Natural killer cell treated with Interleukin-12 subunit alpha and Interleukin-12 subunit beta and Interleukin-15 and Interleukin-18, amount 100 ng/mL, for 72 hours (primary cell): ENCODE measurements at regions not wholly inside any gene's neighbourhood (a gene's known extent, or its start where the extent isn't known, plus 50 kb on each side); places are given as distances from the start of the nearest gene placed in this dataset.

ENCODE experiments used
- ATAC-seq, 2 donors: fragments of 150-1000 bp; cut with Tn5 transposase in 1 of 2; sonication (Bioruptor Pico), chemical (Tn5 transposase) in 1 of 2; 2 replicates each; pipeline ENCODE4 v1.10.0; 2021
- DNase-seq: peaks from one replicate; pipeline ENCODE4 v3.0.0; 2022; ENCODE audit warnings: low spot score
- H3K27ac Mint-ChIP-seq, 2 donors: 1 replicate in 1 of 2; 2 replicates in 1 of 2; pipeline ENCODE4 v1.8.0; 2022; ENCODE audit warnings: mixed read lengths in 2 of 2, mild to moderate bottlenecking in 1 of 2, moderate library complexity in 1 of 2
- H3K27me3 Mint-ChIP-seq, 2 donors: 1 replicate in 1 of 2; 2 replicates in 1 of 2; pipeline ENCODE4 v1.8.0; 2022; ENCODE audit warnings: mixed read lengths in 2 of 2
- H3K36me3 Mint-ChIP-seq: one replicate; pipeline ENCODE4 v1.8.0; 2022; ENCODE audit warnings: mixed read lengths
- H3K4me1 Mint-ChIP-seq, 2 donors: 1 replicate in 1 of 2; 2 replicates in 1 of 2; pipeline ENCODE4 v1.8.0; 2022; ENCODE audit warnings: low read depth in 2 of 2, mixed read lengths in 2 of 2, mild to moderate bottlenecking in 1 of 2
- H3K4me3 Mint-ChIP-seq: one replicate; pipeline ENCODE4 v1.8.0; 2022; ENCODE audit warnings: mixed read lengths
- H3K9me3 Mint-ChIP-seq: 2 replicates; pipeline ENCODE4 v1.8.0; 2022; ENCODE audit warnings: mixed read lengths

DNA sequence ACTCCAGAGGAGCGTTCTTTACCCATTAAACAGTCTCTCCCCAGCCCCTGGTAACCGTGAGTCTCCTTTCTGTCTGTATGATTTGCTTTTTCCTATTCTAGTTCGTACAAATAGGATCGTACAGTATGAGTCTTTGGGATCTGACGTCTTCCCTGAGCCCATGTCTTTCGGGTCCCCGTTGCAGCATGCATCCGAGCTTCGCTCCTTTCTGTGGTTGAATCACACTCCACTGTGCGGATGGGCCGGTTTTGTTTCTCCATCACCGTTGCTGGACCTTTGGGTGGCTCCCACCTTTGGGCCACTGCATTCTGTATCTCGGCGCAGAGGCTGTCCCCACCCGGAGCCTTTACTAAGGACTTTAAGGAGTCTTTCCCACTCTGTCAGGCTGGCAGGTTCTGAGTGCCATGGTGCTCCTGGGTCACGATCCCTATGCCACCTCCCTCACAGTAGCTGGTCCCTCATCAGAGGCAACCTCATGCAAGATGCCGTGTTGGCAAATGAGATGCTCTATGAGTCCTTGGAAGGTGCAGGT lies 145.7 kb upstream of the COL5A1 start:
- no peaks in the 10 kb centered on the region for H3K36me3 Mint-ChIP-seq

GRCh38 chr9:134496413-134497282 lies 145.0 kb upstream of the COL5A1 start:
- Mint-ChIP-seq H3K4me3 (no peak overlapping the region), H3K27me3 (peaks cover 0 to 11% of the 10 kb centered on the region in 2 donors), H3K27ac (no peak overlapping the region), H3K4me1 (no peaks in the 10 kb centered on the region), H3K36me3 (no peaks in the 10 kb centered on the region), H3K9me3 (no peaks in the 10 kb centered on the region)
- DNase-seq, result peak; percentile 51
- ATAC-seq, result peak in 1 of 2 donors; percentile 20

More for the DNA sequence above, 145.7 kb upstream of the COL5A1 start:
- H3K27me3 Mint-ChIP-seq, result peaks cover 0 to 10% of the 10 kb centered on the region in 2 donors
- no peaks in the 10 kb centered on the region for H3K4me1 Mint-ChIP-seq
- no peak for ATAC-seq
- no peak overlapping the region for H3K4me3 Mint-ChIP-seq
- DNase-seq, result peak; percentile 58
- H3K27ac Mint-ChIP-seq, result no peak overlapping the region
- H3K9me3 Mint-ChIP-seq, result no peaks in the 10 kb centered on the region

- Mint-ChIP-seq H3K27me3 (peaks cover 0 to 15% of the 10 kb centered on the region in 2 donors), H3K4me3 (no peak overlapping the region), H3K27ac (no peak overlapping the region), H3K9me3 (no peaks in the 10 kb centered on the region), H3K4me1 (no peaks in the 10 kb centered on the region), H3K36me3 (no peaks in the 10 kb centered on the region)
- ATAC-seq (no peak), DNase-seq (peak; percentile 31)
Measured at GRCh38 chr9:134497283-134497860, 144.2 kb upstream of the COL5A1 start.

GRCh38 chr9:134498814-134499166 lies 142.8 kb upstream of the COL5A1 start:
- peaks cover 0 to 11% of the 10 kb centered on the region in 2 donors for H3K27me3 Mint-ChIP-seq
- ATAC-seq (no peak), DNase-seq (no peak)
- no peaks in the 10 kb centered on the region for H3K9me3 Mint-ChIP-seq
- H3K4me3 Mint-ChIP-seq, result no peak overlapping the region
- H3K27ac Mint-ChIP-seq, result no peak overlapping the region
- no peaks in the 10 kb centered on the region for H3K4me1 Mint-ChIP-seq
- no peaks in the 10 kb centered on the region for H3K36me3 Mint-ChIP-seq

DNA sequence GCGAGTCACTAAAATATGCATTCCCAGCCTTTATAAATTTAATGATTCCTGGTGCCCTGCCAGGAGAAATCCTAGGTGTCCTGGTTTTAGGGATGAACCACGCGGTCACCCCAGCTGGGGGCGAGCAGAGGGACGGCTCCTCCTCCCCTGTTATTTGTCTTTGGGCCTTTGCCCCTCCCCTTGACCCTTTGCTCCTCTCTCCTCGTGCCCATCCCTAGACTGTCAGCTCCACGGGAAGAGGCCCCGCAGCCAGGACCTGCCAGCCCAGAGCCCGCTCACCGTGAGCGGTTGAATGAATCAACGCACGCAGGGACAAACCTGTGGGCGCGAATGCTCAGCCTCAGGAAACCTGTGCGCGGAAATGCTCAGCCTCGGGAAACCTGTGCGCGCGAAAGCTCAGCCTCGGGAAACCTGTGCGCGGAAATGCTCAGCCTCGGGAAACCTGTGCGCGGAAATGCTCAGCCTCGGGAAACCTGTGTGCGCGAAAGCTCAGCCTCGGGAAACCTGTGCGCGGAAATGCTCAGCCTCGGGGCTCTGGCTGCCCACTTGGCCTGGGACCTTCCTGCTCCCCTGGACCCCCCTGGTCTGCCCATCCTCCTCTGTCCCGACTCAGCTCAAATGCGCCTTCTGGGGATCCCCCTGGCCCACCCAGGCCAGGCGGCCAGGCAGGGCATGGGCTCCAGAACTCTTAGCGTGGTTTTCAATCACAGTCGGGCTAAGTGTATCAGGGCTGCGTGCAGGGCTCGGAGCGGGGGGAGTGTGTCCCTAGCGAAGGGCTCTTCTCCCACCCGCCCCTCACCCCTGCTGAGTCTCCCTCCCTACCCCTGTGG lies 140.5 kb upstream of the COL5A1 start:
- Mint-ChIP-seq H3K4me3 (no peak overlapping the region), H3K9me3 (no peaks in the 10 kb centered on the region), H3K4me1 (no peaks in the 10 kb centered on the region), H3K36me3 (no peaks in the 10 kb centered on the region), H3K27ac (no peak overlapping the region), H3K27me3 (peaks cover 0 to 7% of the 10 kb centered on the region in 2 donors)
- peak in 1 of 2 donors; percentile 15 for ATAC-seq
- DNase-seq, result peak; percentile 44

DNA sequence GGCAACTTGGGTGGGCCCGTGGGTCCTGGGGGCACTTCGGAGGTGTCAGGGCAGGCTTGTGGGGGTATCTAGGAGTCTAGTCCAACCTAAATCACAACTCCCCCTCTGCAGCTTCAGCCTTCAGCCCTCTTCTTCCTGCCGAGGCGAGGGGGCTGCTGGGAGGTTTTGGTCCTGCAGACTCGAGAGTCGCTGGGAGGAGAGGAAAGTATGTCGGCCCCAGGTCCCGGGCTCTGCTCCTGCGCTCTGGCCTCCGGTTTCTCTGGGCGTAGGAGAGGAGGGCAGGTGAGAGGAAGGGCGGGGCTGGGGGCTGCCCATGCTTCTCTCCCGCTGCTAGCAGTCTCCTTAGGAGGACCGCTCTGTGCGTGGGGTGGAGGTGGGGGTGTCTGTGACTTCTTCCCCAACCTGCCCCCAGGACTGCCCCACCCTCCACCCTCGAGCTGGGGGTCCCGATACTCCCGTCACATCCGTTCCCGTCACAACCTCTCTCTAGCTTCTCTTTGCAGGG lies 139.8 kb upstream of the COL5A1 start:
- H3K27ac Mint-ChIP-seq, result no peak overlapping the region
- DNase-seq, result peak; percentile 40

GRCh38 chr9:134502266-134502791 lies 139.3 kb upstream of the COL5A1 start:
- Mint-ChIP-seq H3K27me3 (peaks cover 0 to 7% of the 10 kb centered on the region in 2 donors), H3K36me3 (no peaks in the 10 kb centered on the region), H3K9me3 (no peaks in the 10 kb centered on the region), H3K27ac (no peak overlapping the region), H3K4me3 (no peak overlapping the region), H3K4me1 (no peaks in the 10 kb centered on the region)
- DNase-seq (peak; percentile 49), ATAC-seq (peak in 1 of 2 donors; percentile 41)

More for the DNA sequence above, 139.8 kb upstream of the COL5A1 start:
- Mint-ChIP-seq H3K9me3 (no peaks in the 10 kb centered on the region), H3K4me3 (no peak overlapping the region), H3K4me1 (no peaks in the 10 kb centered on the region), H3K36me3 (no peaks in the 10 kb centered on the region), H3K27me3 (peaks cover 0 to 7% of the 10 kb centered on the region in 2 donors)
- ATAC-seq, result no peak

DNA sequence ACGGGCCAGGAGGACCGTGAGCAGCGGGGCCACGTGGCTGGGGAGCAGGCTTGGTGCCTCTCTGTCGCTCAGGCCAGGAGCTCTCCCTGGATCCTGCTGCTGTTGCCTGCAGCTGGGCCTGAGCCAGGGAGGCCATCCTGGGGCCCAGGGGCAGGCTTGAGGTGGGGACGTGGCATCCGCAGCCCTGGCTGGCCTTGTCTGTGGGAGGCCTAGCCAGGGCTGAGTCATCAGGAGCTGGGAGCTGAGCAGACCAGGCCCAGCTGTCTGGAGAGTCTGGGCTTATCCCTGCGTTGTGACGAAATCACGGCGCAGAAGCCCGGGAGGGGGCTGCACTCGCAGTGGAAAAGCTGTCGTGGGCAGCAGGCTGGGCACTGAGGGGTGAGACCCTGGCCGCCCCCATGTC lies 138.8 kb upstream of the COL5A1 start:
- DNase-seq (peak; percentile 54), ATAC-seq (peak in 1 of 2 donors; percentile 31)
- Mint-ChIP-seq H3K27ac (no peak overlapping the region), H3K36me3 (no peaks in the 10 kb centered on the region), H3K4me1 (no peaks in the 10 kb centered on the region), H3K27me3 (peaks cover 0 to 7% of the 10 kb centered on the region in 2 donors), H3K9me3 (no peaks in the 10 kb centered on the region), H3K4me3 (no peak overlapping the region)

- no peaks in the 10 kb centered on the region for H3K4me1 Mint-ChIP-seq
- DNase-seq, result peak; percentile 12
- peaks cover 0 to 11% of the 10 kb centered on the region in 2 donors for H3K27me3 Mint-ChIP-seq
Measured at GRCh38 chr9:134503301-134504105, 138.1 kb upstream of the COL5A1 start.

GRCh38 chr9:134504106-134504385 lies 137.6 kb upstream of the COL5A1 start:
- H3K4me1 Mint-ChIP-seq, result no peaks in the 10 kb centered on the region
- peak; percentile 31 for DNase-seq
- H3K27me3 Mint-ChIP-seq, result peaks cover 4 to 11% of the 10 kb centered on the region in 2 donors
- no peaks in the 10 kb centered on the region for H3K9me3 Mint-ChIP-seq
- ATAC-seq, result no peak
- no peaks in the 10 kb centered on the region for H3K36me3 Mint-ChIP-seq
- H3K27ac Mint-ChIP-seq, result no peak overlapping the region
- H3K4me3 Mint-ChIP-seq, result no peak overlapping the region

More at GRCh38 chr9:134503301-134504105, 138.1 kb upstream of the COL5A1 start:
- no peak overlapping the region for H3K27ac Mint-ChIP-seq
- no peaks in the 10 kb centered on the region for H3K9me3 Mint-ChIP-seq
- no peak overlapping the region for H3K4me3 Mint-ChIP-seq
- ATAC-seq, result peak in 1 of 2 donors; percentile 43
- no peaks in the 10 kb centered on the region for H3K36me3 Mint-ChIP-seq

DNA sequence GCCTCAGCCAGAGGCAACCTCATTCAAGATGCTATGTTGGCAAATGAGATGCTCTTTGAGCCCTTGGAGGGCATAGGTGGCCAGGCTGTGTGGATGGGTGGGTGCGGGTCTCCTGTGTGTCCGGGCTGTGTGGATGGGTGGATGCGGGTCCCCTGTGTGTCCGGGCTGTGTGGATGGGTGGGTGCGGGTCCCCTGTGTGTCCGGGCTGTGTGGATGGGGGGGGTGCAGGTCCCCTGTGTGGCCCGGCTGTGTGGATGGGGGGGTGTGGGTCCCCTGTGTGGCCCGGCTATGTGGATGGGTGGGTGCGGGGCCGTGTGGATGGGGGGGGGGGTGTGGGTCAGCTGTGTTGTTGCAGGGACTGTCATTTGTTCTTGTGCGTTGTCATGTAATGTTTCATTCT lies 136.6 kb upstream of the COL5A1 start:
- peak; percentile 44 for DNase-seq
- Mint-ChIP-seq H3K9me3 (no peaks in the 10 kb centered on the region), H3K27ac (no peak overlapping the region), H3K4me3 (no peak overlapping the region), H3K4me1 (no peaks in the 10 kb centered on the region), H3K27me3 (peaks cover 14 to 17% of the 10 kb centered on the region in 2 donors), H3K36me3 (no peaks in the 10 kb centered on the region)
- no peak for ATAC-seq

DNA sequence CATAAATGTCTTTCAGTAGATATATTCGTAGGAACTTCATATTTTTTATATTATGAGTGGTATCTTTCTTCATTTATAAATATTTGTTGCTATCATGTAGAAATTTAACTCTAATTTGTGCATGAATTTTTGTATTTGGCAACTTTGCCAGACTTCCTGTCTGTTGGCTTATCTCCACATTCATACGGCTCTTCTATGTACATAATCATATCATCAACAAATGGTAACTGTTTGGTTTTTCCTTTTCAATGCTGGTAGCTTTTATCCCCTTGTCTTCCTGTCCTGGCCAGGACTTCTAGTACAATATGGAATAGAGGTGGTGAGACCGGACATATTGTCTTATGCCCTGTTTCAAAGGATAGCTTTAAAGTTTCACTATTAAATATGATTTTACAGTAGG lies 132.3 kb upstream of the COL5A1 start:
- Mint-ChIP-seq H3K4me3 (no peak overlapping the region), H3K9me3 (no peaks in the 10 kb centered on the region), H3K36me3 (no peaks in the 10 kb centered on the region), H3K4me1 (no peaks in the 10 kb centered on the region), H3K27me3 (peaks cover 14 to 33% of the 10 kb centered on the region in 2 donors), H3K27ac (no peak overlapping the region)
- DNase-seq (no peak), ATAC-seq (no peak)

DNA sequence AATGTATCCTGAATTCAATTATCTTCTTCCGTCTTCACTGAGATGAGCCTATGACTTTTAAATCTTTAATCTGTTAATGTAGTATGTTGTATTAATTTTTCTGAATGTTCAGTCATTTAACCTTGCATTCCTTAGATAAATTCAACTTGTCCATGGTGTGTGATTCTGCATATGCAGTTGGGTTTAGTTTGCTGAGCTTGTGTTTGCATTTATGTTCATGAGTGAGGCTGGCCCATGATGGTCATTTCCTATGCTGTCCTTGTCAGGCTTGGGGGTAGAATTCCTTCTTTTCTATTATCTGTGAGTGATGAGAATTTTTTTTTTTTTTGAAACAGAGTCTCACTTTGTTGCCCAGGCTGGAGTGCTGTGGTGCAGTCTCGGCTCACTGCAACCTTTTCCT lies 131.8 kb upstream of the COL5A1 start:
- no peak overlapping the region for H3K4me3 Mint-ChIP-seq
- no peaks in the 10 kb centered on the region for H3K36me3 Mint-ChIP-seq
- H3K9me3 Mint-ChIP-seq, result no peaks in the 10 kb centered on the region
- ATAC-seq, result no peak
- no peak overlapping the region for H3K27ac Mint-ChIP-seq
- DNase-seq, result no peak
- peaks cover 14 to 33% of the 10 kb centered on the region in 2 donors for H3K27me3 Mint-ChIP-seq
- H3K4me1 Mint-ChIP-seq, result no peaks in the 10 kb centered on the region
